IgD-negative memory B cell (primary cell): ENCODE measurements at regions not wholly inside any gene's neighbourhood (a gene's known extent, or its start where the extent isn't known, plus 50 kb on each side); places are given as distances from the start of the nearest gene placed in this dataset.
"Not testable (repeated sequence)": the region's sequence is repeated elsewhere in the genome, so short reads cannot be mapped to it uniquely, and the experiment has no call there.

Source experiments
- H3K27ac Mint-ChIP-seq, 3 donors: one replicate each; pipeline ENCODE4 v1.8.0; 2020 to 2022; ENCODE audit warnings: mild to moderate bottlenecking in 3 of 3, mixed read lengths in 3 of 3, moderate library complexity in 1 of 3
- H3K27me3 Mint-ChIP-seq: one replicate; pipeline ENCODE4 v1.8.0; 2021; ENCODE audit warnings: mixed read lengths
- H3K36me3 Mint-ChIP-seq: one replicate; pipeline ENCODE4 v1.8.0; 2020; ENCODE audit warnings: mild to moderate bottlenecking, mixed read lengths
- H3K4me1 Mint-ChIP-seq, 3 donors: one replicate each; pipeline ENCODE4 v1.8.0; 2020 to 2022; ENCODE audit warnings: mixed read lengths in 3 of 3, mild to moderate bottlenecking in 1 of 3
- H3K4me3 Mint-ChIP-seq, 4 donors: one replicate each; pipeline ENCODE4 v1.8.0; 2020 to 2022; ENCODE audit warnings: mild to moderate bottlenecking in 4 of 4, mixed read lengths in 4 of 4, moderate library complexity in 3 of 4
- H3K9me3 Mint-ChIP-seq, 3 donors: one replicate each; pipeline ENCODE4 v1.8.0; 2020 to 2021; ENCODE audit warnings: mixed read lengths in 3 of 3, mild to moderate bottlenecking in 1 of 3

GRCh38 chr22:12162586-12162985 is 3365.4 kb upstream of the OR11H1 start:
- not testable (repeated sequence) for H3K27me3 Mint-ChIP-seq, H3K36me3 Mint-ChIP-seq

GRCh38 chr22:12166525-12166924 is 3361.5 kb upstream of the OR11H1 start:
- not testable (repeated sequence) for H3K9me3 Mint-ChIP-seq, H3K4me3 Mint-ChIP-seq, H3K4me1 Mint-ChIP-seq, H3K36me3 Mint-ChIP-seq, H3K27ac Mint-ChIP-seq, H3K27me3 Mint-ChIP-seq

More at GRCh38 chr22:12162586-12162985, 3365.4 kb upstream of the OR11H1 start:
- not testable (repeated sequence) for H3K4me1 Mint-ChIP-seq, H3K4me3 Mint-ChIP-seq, H3K9me3 Mint-ChIP-seq, H3K27ac Mint-ChIP-seq

- not testable (repeated sequence) for H3K9me3 Mint-ChIP-seq, H3K36me3 Mint-ChIP-seq, H3K27ac Mint-ChIP-seq, H3K4me3 Mint-ChIP-seq, H3K27me3 Mint-ChIP-seq, H3K4me1 Mint-ChIP-seq
Measured at GRCh38 chr22:12168044-12168443, 3359.9 kb upstream of the OR11H1 start.

- not testable (repeated sequence) for H3K27me3 Mint-ChIP-seq, H3K9me3 Mint-ChIP-seq, H3K4me3 Mint-ChIP-seq
Measured at GRCh38 chr22:12192117-12192516, 3335.9 kb upstream of the OR11H1 start.

GRCh38 chr22:12194650-12195049 is 3333.3 kb upstream of the OR11H1 start:
- not testable (repeated sequence) for H3K36me3 Mint-ChIP-seq, H3K27me3 Mint-ChIP-seq, H3K4me1 Mint-ChIP-seq, H3K27ac Mint-ChIP-seq, H3K9me3 Mint-ChIP-seq
- H3K4me3 Mint-ChIP-seq = peak overlapping the region in 1 of 4 donors; percentile 36

More at GRCh38 chr22:12192117-12192516, 3335.9 kb upstream of the OR11H1 start:
- not testable (repeated sequence) for H3K27ac Mint-ChIP-seq, H3K4me1 Mint-ChIP-seq, H3K36me3 Mint-ChIP-seq

- H3K4me1 Mint-ChIP-seq, H3K27ac Mint-ChIP-seq, H3K36me3 Mint-ChIP-seq, H3K9me3 Mint-ChIP-seq, H3K4me3 Mint-ChIP-seq, H3K27me3 Mint-ChIP-seq: not testable (repeated sequence)
Measured at GRCh38 chr22:12202067-12202466, 3325.9 kb upstream of the OR11H1 start.

- not testable (repeated sequence) for H3K4me1 Mint-ChIP-seq, H3K27ac Mint-ChIP-seq, H3K4me3 Mint-ChIP-seq, H3K36me3 Mint-ChIP-seq, H3K9me3 Mint-ChIP-seq, H3K27me3 Mint-ChIP-seq
Measured at GRCh38 chr22:12206687-12207086, 3321.3 kb upstream of the OR11H1 start.
